ENCODE measurements at regions not wholly inside any gene's neighbourhood (a gene's known extent, or its start where the extent isn't known, plus 50 kb on each side); places are given as distances from the start of the nearest gene placed in this dataset.
A peak's percentile ranks its signal among the peaks of the same experiment; 100 is the strongest.

- H3K9me3 Mint-ChIP-seq (ENCODE audit: unreplicated experiment): no peaks in the 10 kb centered on the region
- H3K27ac Mint-ChIP-seq (ENCODE audit: unreplicated experiment): peak overlapping the region; percentile 40
- no peak for DNase-seq (ENCODE audit: extremely low spot score, unreplicated experiment)
- TF ChIP-seq CTCF (IDR thresholded peaks at IDR 0.05): no peak
- H3K4me1 Mint-ChIP-seq (ENCODE audit: unreplicated experiment): peaks cover 80% of the 10 kb centered on the region
- H3K27me3 Mint-ChIP-seq (ENCODE audit: unreplicated experiment): no peaks in the 10 kb centered on the region
- no peaks in the 10 kb centered on the region for H3K36me3 Mint-ChIP-seq (ENCODE audit: unreplicated experiment)
- no peak overlapping the region for H3K4me3 Mint-ChIP-seq (ENCODE audit: unreplicated experiment)
These were observed 416.6 kb upstream of the TBL1XR1 start for GRCh38 chr3:177613901-177614300.

- Mint-ChIP-seq H3K9me3 (ENCODE audit: unreplicated experiment) (no peaks in the 10 kb centered on the region), H3K36me3 (ENCODE audit: unreplicated experiment) (no peaks in the 10 kb centered on the region), H3K27me3 (ENCODE audit: unreplicated experiment) (no peaks in the 10 kb centered on the region), H3K4me1 (ENCODE audit: unreplicated experiment) (peaks cover 81% of the 10 kb centered on the region), H3K4me3 (ENCODE audit: unreplicated experiment) (no peak overlapping the region), H3K27ac (ENCODE audit: unreplicated experiment) (peak overlapping the region; percentile 77)
- peak; percentile 85 for DNase-seq (ENCODE audit: extremely low spot score, unreplicated experiment)
- TF ChIP-seq CTCF (IDR thresholded peaks at IDR 0.05): no peak
These were observed 417.7 kb upstream of the TBL1XR1 start for GRCh38 chr3:177615015-177615414.

- Mint-ChIP-seq H3K36me3 (ENCODE audit: unreplicated experiment) (no peaks in the 10 kb centered on the region), H3K4me3 (ENCODE audit: unreplicated experiment) (no peak overlapping the region), H3K9me3 (ENCODE audit: unreplicated experiment) (no peaks in the 10 kb centered on the region), H3K27me3 (ENCODE audit: unreplicated experiment) (no peaks in the 10 kb centered on the region), H3K27ac (ENCODE audit: unreplicated experiment) (peak overlapping the region; percentile 91), H3K4me1 (ENCODE audit: unreplicated experiment) (peaks cover 80% of the 10 kb centered on the region)
- DNase-seq (ENCODE audit: extremely low spot score, unreplicated experiment): no peak
- TF ChIP-seq CTCF (IDR thresholded peaks at IDR 0.05): no peak
These were observed 421.8 kb upstream of the TBL1XR1 start for GRCh38 chr3:177618873-177619733.

- H3K4me1 Mint-ChIP-seq (ENCODE audit: unreplicated experiment): peaks cover 78% of the 10 kb centered on the region
- no peaks in the 10 kb centered on the region for H3K9me3 Mint-ChIP-seq (ENCODE audit: unreplicated experiment)
- H3K27ac Mint-ChIP-seq (ENCODE audit: unreplicated experiment): peak overlapping the region; percentile 91
- DNase-seq (ENCODE audit: extremely low spot score, unreplicated experiment): no peak
- H3K27me3 Mint-ChIP-seq (ENCODE audit: unreplicated experiment): no peaks in the 10 kb centered on the region
- TF ChIP-seq CTCF (IDR thresholded peaks at IDR 0.05): no peak
- H3K36me3 Mint-ChIP-seq (ENCODE audit: unreplicated experiment): no peaks in the 10 kb centered on the region
- H3K4me3 Mint-ChIP-seq (ENCODE audit: unreplicated experiment): no peak overlapping the region
These were observed 422.8 kb upstream of the TBL1XR1 start for GRCh38 chr3:177620073-177620472.

- peak; percentile 33 for TF ChIP-seq CTCF (IDR thresholded peaks at IDR 0.05)
These were observed 425.2 kb upstream of the TBL1XR1 start for GRCh38 chr3:177622520-177622919.

More at GRCh38 chr3:177622520-177622919, 425.2 kb upstream of the TBL1XR1 start:
- Mint-ChIP-seq H3K27ac (ENCODE audit: unreplicated experiment) (no peak overlapping the region), H3K4me1 (ENCODE audit: unreplicated experiment) (peaks cover 77% of the 10 kb centered on the region), H3K36me3 (ENCODE audit: unreplicated experiment) (no peaks in the 10 kb centered on the region), H3K9me3 (ENCODE audit: unreplicated experiment) (no peaks in the 10 kb centered on the region), H3K4me3 (ENCODE audit: unreplicated experiment) (no peak overlapping the region), H3K27me3 (ENCODE audit: unreplicated experiment) (no peaks in the 10 kb centered on the region)
- DNase-seq (ENCODE audit: extremely low spot score, unreplicated experiment): no peak
